ENCODE measurements at regions not wholly inside any gene's neighbourhood (a gene's known extent, or its start where the extent isn't known, plus 50 kb on each side); places are given as distances from the start of the nearest gene placed in this dataset.

DNA sequence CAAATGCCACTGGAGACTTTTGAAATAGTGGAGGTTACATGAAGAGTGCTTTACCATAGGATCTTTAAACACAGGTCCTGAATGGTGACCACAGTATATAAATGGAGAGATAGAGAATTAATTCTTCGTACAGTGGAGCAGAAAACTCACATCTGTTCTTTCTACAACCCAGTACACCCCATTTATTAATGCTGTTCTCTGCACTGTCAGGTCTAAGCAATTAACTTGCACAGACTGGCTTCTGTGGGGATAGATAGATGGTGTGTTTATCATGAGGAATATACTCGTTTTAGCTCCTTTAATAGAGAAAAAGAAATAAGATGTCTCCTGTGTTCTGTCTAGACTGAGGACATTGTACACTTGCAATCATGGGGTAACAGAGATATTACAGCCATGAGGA lies 494.3 kb downstream of the TRHDE start:
- Histone ChIP-seq H3K27ac (ENCODE audit: low read depth, low read length) (no peak overlapping the region), H3K9ac (ENCODE audit: low read length) (no peak overlapping the region), H3K36me3 (ENCODE audit: control insufficient read depth, insufficient read depth, low read length) (no peaks in the 10 kb centered on the region), H3K9me3 (ENCODE audit: control insufficient read depth, insufficient read depth, low read depth, low read length) (no peaks in the 10 kb centered on the region), H3K4me1 (ENCODE audit: control insufficient read depth, insufficient read depth, low read length) (no peaks in the 10 kb centered on the region), H3K27me3 (ENCODE audit: control insufficient read depth, insufficient read depth, low read length) (no peaks in the 10 kb centered on the region), H3K4me3 (ENCODE audit: low read depth, low read length) (no peak overlapping the region)

GRCh38 chr12:72774023-72774422 lies 501.9 kb downstream of the TRHDE start:
- Histone ChIP-seq H3K9ac (ENCODE audit: low read length) (no peak overlapping the region), H3K27me3 (ENCODE audit: control insufficient read depth, insufficient read depth, low read length) (no peaks in the 10 kb centered on the region), H3K27ac (ENCODE audit: low read depth, low read length) (no peak overlapping the region), H3K9me3 (ENCODE audit: control insufficient read depth, insufficient read depth, low read depth, low read length) (no peaks in the 10 kb centered on the region), H3K4me1 (ENCODE audit: control insufficient read depth, insufficient read depth, low read length) (no peaks in the 10 kb centered on the region), H3K4me3 (ENCODE audit: low read depth, low read length) (no peak overlapping the region), H3K36me3 (ENCODE audit: control insufficient read depth, insufficient read depth, low read length) (no peaks in the 10 kb centered on the region)

GRCh38 chr12:72777806-72778205 lies 505.6 kb downstream of the TRHDE start:
- Histone ChIP-seq H3K9me3 (ENCODE audit: control insufficient read depth, insufficient read depth, low read depth, low read length) (no peaks in the 10 kb centered on the region), H3K27me3 (ENCODE audit: control insufficient read depth, insufficient read depth, low read length) (no peaks in the 10 kb centered on the region), H3K4me1 (ENCODE audit: control insufficient read depth, insufficient read depth, low read length) (no peaks in the 10 kb centered on the region), H3K4me3 (ENCODE audit: low read depth, low read length) (no peak overlapping the region), H3K36me3 (ENCODE audit: control insufficient read depth, insufficient read depth, low read length) (no peaks in the 10 kb centered on the region), H3K9ac (ENCODE audit: low read length) (no peak overlapping the region), H3K27ac (ENCODE audit: low read depth, low read length) (no peak overlapping the region)

GRCh38 chr12:72790273-72790672 lies 518.1 kb downstream of the TRHDE start:
- H3K9me3 ChIP-seq (ENCODE audit: control insufficient read depth, insufficient read depth, low read depth, low read length) = peaks cover 14% of the 10 kb centered on the region
- no peak overlapping the region for H3K9ac ChIP-seq (ENCODE audit: low read length)
- no peaks in the 10 kb centered on the region for H3K36me3 ChIP-seq (ENCODE audit: control insufficient read depth, insufficient read depth, low read length)
- H3K4me3 ChIP-seq (ENCODE audit: low read depth, low read length) = no peak overlapping the region
- no peaks in the 10 kb centered on the region for H3K27me3 ChIP-seq (ENCODE audit: control insufficient read depth, insufficient read depth, low read length)
- H3K27ac ChIP-seq (ENCODE audit: low read depth, low read length) = no peak overlapping the region
- H3K4me1 ChIP-seq (ENCODE audit: control insufficient read depth, insufficient read depth, low read length) = no peaks in the 10 kb centered on the region

- Histone ChIP-seq H3K27ac (ENCODE audit: low read depth, low read length) (no peak overlapping the region), H3K9ac (ENCODE audit: low read length) (no peak overlapping the region), H3K4me3 (ENCODE audit: low read depth, low read length) (no peak overlapping the region), H3K4me1 (ENCODE audit: control insufficient read depth, insufficient read depth, low read length) (no peaks in the 10 kb centered on the region), H3K9me3 (ENCODE audit: control insufficient read depth, insufficient read depth, low read depth, low read length) (peaks cover 16% of the 10 kb centered on the region), H3K27me3 (ENCODE audit: control insufficient read depth, insufficient read depth, low read length) (no peaks in the 10 kb centered on the region), H3K36me3 (ENCODE audit: control insufficient read depth, insufficient read depth, low read length) (no peaks in the 10 kb centered on the region)
Measured at GRCh38 chr12:72792889-72793288, 520.7 kb downstream of the TRHDE start.

DNA sequence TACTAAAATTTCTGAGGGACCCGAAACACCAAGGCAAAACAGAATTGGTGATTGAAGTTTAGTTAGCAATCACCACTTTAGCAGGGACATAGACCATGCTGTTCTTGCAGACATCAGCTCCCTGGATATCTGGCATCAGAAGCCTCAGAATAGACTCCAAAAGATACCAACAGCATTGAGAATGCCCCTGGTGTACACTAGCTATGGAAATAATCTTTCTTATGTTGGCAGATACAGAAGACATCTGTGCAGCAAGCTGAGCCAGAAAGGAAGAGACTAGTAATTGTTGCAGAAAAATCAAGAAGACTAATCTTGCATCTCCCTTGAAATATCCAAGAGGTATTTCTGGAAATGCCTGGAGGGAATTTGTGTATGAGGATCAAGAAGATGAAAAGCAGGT lies 521.6 kb downstream of the TRHDE start:
- H3K36me3 ChIP-seq (ENCODE audit: control insufficient read depth, insufficient read depth, low read length) = no peaks in the 10 kb centered on the region
- no peaks in the 10 kb centered on the region for H3K4me1 ChIP-seq (ENCODE audit: control insufficient read depth, insufficient read depth, low read length)
- no peaks in the 10 kb centered on the region for H3K27me3 ChIP-seq (ENCODE audit: control insufficient read depth, insufficient read depth, low read length)
- no peak overlapping the region for H3K27ac ChIP-seq (ENCODE audit: low read depth, low read length)
- H3K9me3 ChIP-seq (ENCODE audit: control insufficient read depth, insufficient read depth, low read depth, low read length) = peaks cover 16% of the 10 kb centered on the region
- H3K9ac ChIP-seq (ENCODE audit: low read length) = no peak overlapping the region
- H3K4me3 ChIP-seq (ENCODE audit: low read depth, low read length) = no peak overlapping the region

- no peak overlapping the region for H3K4me3 ChIP-seq (ENCODE audit: low read depth, low read length)
- H3K27me3 ChIP-seq (ENCODE audit: control insufficient read depth, insufficient read depth, low read length) = no peaks in the 10 kb centered on the region
- H3K36me3 ChIP-seq (ENCODE audit: control insufficient read depth, insufficient read depth, low read length) = peaks cover 3% of the 10 kb centered on the region; the same call in 1 of the 2 replicates
- no peaks in the 10 kb centered on the region; the same call in 1 of the 2 replicates for H3K4me1 ChIP-seq (ENCODE audit: control insufficient read depth, insufficient read depth, low read length)
- peaks cover 52% of the 10 kb centered on the region for H3K9me3 ChIP-seq (ENCODE audit: control insufficient read depth, insufficient read depth, low read depth, low read length)
- H3K27ac ChIP-seq (ENCODE audit: low read depth, low read length) = no peak overlapping the region
- no peak overlapping the region for H3K9ac ChIP-seq (ENCODE audit: low read length)
Measured at GRCh38 chr12:72815421-72815820, 543.3 kb downstream of the TRHDE start.

DNA sequence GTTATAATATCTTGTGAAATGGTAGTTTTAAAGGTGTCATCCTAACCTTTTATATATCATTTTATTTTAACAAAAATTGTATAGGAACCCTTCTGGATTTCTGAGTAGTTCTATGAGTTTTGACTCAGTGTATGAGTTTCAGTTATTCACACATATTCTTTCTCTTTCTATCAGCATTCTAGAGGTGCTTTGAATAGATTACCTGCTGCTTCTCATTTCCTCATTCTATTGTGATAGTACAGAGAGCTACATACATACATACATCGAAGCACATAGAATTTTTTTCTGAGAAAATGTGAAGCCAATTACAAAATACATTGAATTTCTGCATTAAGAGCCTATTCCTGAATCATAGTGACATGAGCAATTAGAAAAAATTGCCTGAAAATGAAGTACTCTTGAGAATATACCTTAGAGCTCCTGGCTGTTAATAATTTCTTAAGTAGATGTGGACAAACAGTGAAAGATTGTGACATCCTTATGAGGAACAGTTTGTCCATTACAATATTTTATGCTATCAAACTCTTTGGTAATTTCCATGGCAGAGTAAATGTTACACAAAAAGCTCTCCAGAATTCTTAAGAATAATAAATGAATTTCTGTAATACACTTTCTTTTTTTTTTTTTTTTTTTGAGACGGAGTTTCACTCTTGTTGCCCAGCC lies 556.6 kb downstream of the TRHDE start:
- Histone ChIP-seq H3K9ac (ENCODE audit: low read length) (no peak overlapping the region), H3K9me3 (ENCODE audit: control insufficient read depth, insufficient read depth, low read depth, low read length) (peaks cover 8% of the 10 kb centered on the region), H3K27ac (ENCODE audit: low read depth, low read length) (no peak overlapping the region), H3K4me3 (ENCODE audit: low read depth, low read length) (no peak overlapping the region), H3K36me3 (ENCODE audit: control insufficient read depth, insufficient read depth, low read length) (no peaks in the 10 kb centered on the region), H3K27me3 (ENCODE audit: control insufficient read depth, insufficient read depth, low read length) (no peaks in the 10 kb centered on the region), H3K4me1 (ENCODE audit: control insufficient read depth, insufficient read depth, low read length) (peaks cover 9% of the 10 kb centered on the region; the same call in 1 of the 2 replicates)

DNA sequence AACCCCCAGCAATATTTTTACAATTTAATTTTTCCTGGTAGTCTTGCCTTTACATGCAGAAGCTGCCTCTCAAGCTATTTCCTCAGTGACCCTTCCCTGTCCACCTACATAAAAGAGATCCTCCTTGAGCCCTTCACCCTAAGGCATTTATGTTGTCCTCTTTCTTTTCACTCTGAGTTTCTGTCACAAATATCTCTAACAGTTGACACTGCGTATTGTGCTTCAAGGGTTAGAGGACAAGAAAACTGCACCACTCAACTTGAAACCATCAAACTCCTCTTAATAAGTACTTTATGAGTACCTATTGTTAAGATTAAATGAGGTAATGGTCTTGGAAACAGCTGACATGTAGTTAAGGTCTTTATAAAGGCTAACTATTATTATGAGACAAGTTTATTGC lies 557.7 kb downstream of the TRHDE start:
- Histone ChIP-seq H3K9ac (ENCODE audit: low read length) (no peak overlapping the region), H3K27me3 (ENCODE audit: control insufficient read depth, insufficient read depth, low read length) (no peaks in the 10 kb centered on the region), H3K36me3 (ENCODE audit: control insufficient read depth, insufficient read depth, low read length) (no peaks in the 10 kb centered on the region), H3K9me3 (ENCODE audit: control insufficient read depth, insufficient read depth, low read depth, low read length) (peaks cover 7% of the 10 kb centered on the region), H3K4me3 (ENCODE audit: low read depth, low read length) (no peak overlapping the region), H3K4me1 (ENCODE audit: control insufficient read depth, insufficient read depth, low read length) (peaks cover 9% of the 10 kb centered on the region; the same call in 1 of the 2 replicates), H3K27ac (ENCODE audit: low read depth, low read length) (no peak overlapping the region)

GRCh38 chr12:72832024-72832423 lies 559.9 kb downstream of the TRHDE start:
- Histone ChIP-seq H3K9me3 (ENCODE audit: control insufficient read depth, insufficient read depth, low read depth, low read length) (no peaks in the 10 kb centered on the region), H3K4me1 (ENCODE audit: control insufficient read depth, insufficient read depth, low read length) (peaks cover 9% of the 10 kb centered on the region; the same call in 1 of the 2 replicates), H3K27me3 (ENCODE audit: control insufficient read depth, insufficient read depth, low read length) (no peaks in the 10 kb centered on the region), H3K9ac (ENCODE audit: low read length) (no peak overlapping the region), H3K36me3 (ENCODE audit: control insufficient read depth, insufficient read depth, low read length) (no peaks in the 10 kb centered on the region), H3K27ac (ENCODE audit: low read depth, low read length) (no peak overlapping the region), H3K4me3 (ENCODE audit: low read depth, low read length) (no peak overlapping the region)

DNA sequence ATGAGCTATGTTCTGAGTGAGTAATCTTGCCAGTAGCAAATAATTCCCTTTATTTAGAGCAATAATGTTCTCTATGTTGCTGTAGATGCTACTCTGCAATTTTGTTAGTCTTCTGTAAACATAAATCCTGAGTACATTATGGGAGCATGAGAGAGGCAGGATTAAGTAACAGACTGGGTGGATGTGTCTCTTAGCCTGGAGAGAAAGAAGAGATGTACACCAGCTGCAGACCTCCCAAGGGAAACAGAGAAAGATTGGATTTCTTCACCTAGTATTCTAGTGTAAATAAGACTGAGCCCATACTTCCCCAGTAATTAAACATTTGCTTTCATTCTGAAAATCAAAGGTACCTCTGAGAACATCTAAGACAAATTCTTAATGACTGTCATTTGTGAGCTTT lies 564.0 kb downstream of the TRHDE start:
- Histone ChIP-seq H3K9me3 (ENCODE audit: control insufficient read depth, insufficient read depth, low read depth, low read length) (no peaks in the 10 kb centered on the region), H3K4me3 (ENCODE audit: low read depth, low read length) (no peak overlapping the region), H3K36me3 (ENCODE audit: control insufficient read depth, insufficient read depth, low read length) (no peaks in the 10 kb centered on the region), H3K4me1 (ENCODE audit: control insufficient read depth, insufficient read depth, low read length) (peaks cover 9% of the 10 kb centered on the region; the same call in 1 of the 2 replicates), H3K27me3 (ENCODE audit: control insufficient read depth, insufficient read depth, low read length) (no peaks in the 10 kb centered on the region), H3K9ac (ENCODE audit: low read length) (no peak overlapping the region), H3K27ac (ENCODE audit: low read depth, low read length) (no peak overlapping the region)

Measured in HUES6 (cell line).